ENCODE measurements at regions not wholly inside any gene's neighbourhood (a gene's known extent, or its start where the extent isn't known, plus 50 kb on each side); places are given as distances from the start of the nearest gene placed in this dataset.

- no peak for TF ChIP-seq CTCF (IDR thresholded peaks at IDR 0.05; ENCODE audit: extremely low read depth, insufficient read depth, missing control alignments)
- DNase-seq (ENCODE audit: low spot score), result no peak
- in situ Hi-C loops (cut with MboI; ENCODE audit: low pct_unique_long_range_greater_than_20kb, low sequenced_read_pairs, unreplicated experiment), result no loop called here
Observed at GRCh38 chr4:123014038-123014437, 91.6 kb upstream of the NUDT6 start.

- TF ChIP-seq CTCF (IDR thresholded peaks at IDR 0.05; ENCODE audit: extremely low read depth, insufficient read depth, missing control alignments), result no peak
- in situ Hi-C loops (cut with MboI; ENCODE audit: low pct_unique_long_range_greater_than_20kb, low sequenced_read_pairs, unreplicated experiment), result no loop called here
- no peak for DNase-seq (ENCODE audit: low spot score)
Observed at GRCh38 chr4:123017078-123017477, 94.7 kb upstream of the NUDT6 start.

GRCh38 chr4:123017636-123018395 lies 95.4 kb upstream of the NUDT6 start:
- no peak for TF ChIP-seq CTCF (IDR thresholded peaks at IDR 0.05; ENCODE audit: extremely low read depth, insufficient read depth, missing control alignments)
- in situ Hi-C loops (cut with MboI; ENCODE audit: low pct_unique_long_range_greater_than_20kb, low sequenced_read_pairs, unreplicated experiment), result no loop called here
- DNase-seq (ENCODE audit: low spot score), result no peak

GRCh38 chr4:123018396-123018775 lies 96.0 kb upstream of the NUDT6 start:
- no peak for TF ChIP-seq CTCF (IDR thresholded peaks at IDR 0.05; ENCODE audit: extremely low read depth, insufficient read depth, missing control alignments)
- DNase-seq (ENCODE audit: low spot score), result no peak
- in situ Hi-C loops (cut with MboI; ENCODE audit: low pct_unique_long_range_greater_than_20kb, low sequenced_read_pairs, unreplicated experiment), result no loop called here

GRCh38 chr4:123020285-123020684 lies 97.9 kb upstream of the NUDT6 start:
- in situ Hi-C loops (cut with MboI; ENCODE audit: low pct_unique_long_range_greater_than_20kb, low sequenced_read_pairs, unreplicated experiment), result no loop called here
- no peak for TF ChIP-seq CTCF (IDR thresholded peaks at IDR 0.05; ENCODE audit: extremely low read depth, insufficient read depth, missing control alignments)
- DNase-seq (ENCODE audit: low spot score), result no peak

GRCh38 chr4:123023647-123024046 lies 101.2 kb upstream of the NUDT6 start:
- in situ Hi-C loops (cut with MboI; ENCODE audit: low pct_unique_long_range_greater_than_20kb, low sequenced_read_pairs, unreplicated experiment), result no loop called here
- TF ChIP-seq CTCF (IDR thresholded peaks at IDR 0.05; ENCODE audit: extremely low read depth, insufficient read depth, missing control alignments), result no peak
- DNase-seq (ENCODE audit: low spot score), result no peak

Measured in GM13977 (cell line).